Adipose tissue (tissue), 3 donors: ENCODE measurements at regions not wholly inside any gene's neighbourhood (a gene's known extent, or its start where the extent isn't known, plus 50 kb on each side); places are given as distances from the start of the nearest gene placed in this dataset.

Source experiments
- H3K27ac ChIP-seq: one replicate; pipeline ENCODE4 v1.5.1; 2013; ENCODE audit warnings: low read depth, low read length
- WGBS, 3 donors: extraction: QIAGEN DNeasy Blood & Tissue Kit; methylation state at CpG; one replicate each; pipeline ENCODE4 v1.1.7; 2013; 5-methylcytosine and 5-hydroxymethylcytosine counted together
- donor health status: healthy with polysubstance abuse.
- donor health status: Bipolar disorder and iron deficiency.
- donor health status: healthy.

DNA sequence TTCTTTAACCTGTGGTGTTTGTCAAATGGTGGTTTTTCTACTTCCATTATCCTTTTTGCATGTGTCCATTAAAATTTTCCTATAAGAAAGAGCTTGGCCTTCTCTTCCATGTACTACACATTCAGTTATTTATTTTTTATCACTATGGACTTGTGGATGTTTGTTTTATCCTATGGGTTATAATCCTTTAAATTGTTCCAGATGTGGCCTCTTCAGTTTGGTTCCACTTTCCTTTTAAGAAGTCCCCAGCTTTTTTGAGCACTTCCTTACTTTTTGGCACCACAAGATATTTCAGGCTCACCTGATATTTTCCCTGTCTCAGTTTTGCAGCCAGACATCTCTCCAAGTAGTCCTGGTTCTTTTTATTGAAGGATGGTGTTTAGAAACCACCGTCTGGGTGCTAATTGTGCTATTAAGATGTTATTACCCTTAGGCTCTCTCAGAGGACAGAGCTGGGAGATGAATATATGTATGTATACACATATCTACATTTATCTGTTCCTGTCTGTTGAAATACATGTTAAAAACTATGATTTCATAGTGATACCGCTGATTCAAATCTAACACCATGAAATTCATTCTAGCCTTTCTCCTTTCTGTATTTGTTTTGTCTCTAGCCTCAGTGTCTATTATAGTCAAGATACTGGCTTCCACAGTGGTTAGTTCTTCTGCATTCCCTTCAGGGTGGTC lies 408.5 kb upstream of the RGS6 start:
- no peak overlapping the region for H3K27ac ChIP-seq
- 81 to 94% (median 88%) methylated on average over 2 of the region's 2 CpGs for WGBS, 3 donors

DNA sequence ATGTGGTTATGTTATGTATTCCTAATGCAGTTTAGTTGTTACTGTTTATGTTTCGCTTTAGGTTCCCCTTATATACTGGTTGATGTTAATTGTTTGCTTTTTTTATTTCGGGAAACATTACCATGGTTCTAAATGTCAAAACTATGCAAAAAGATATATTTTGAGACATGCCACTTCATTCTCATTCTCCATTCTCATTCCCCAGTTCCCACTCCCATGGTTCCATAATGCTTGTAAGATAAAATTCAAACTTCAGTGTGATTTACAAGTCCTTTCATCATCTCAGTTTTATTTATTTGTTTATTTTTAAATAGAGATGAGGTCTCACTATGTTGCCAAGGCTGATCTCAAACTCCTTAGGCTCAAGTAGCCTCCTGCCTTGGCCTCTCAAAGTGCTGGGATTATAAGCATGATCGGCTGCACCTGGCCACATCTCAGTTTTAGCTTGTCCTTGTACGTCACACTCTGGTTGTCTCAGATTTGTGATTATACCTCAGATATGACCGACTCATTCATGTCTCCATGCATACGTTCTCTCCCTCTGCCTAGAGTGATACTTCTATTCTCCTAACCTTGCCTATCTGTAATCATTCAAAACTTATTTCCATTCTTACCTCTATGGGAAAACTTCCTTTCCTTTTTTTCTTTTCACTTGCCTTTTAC lies 407.8 kb upstream of the RGS6 start:
- no peak overlapping the region for H3K27ac ChIP-seq
- WGBS, 3 donors, result 83 to 97% (median 97%) methylated on average over 6 of the region's 6 CpGs

DNA sequence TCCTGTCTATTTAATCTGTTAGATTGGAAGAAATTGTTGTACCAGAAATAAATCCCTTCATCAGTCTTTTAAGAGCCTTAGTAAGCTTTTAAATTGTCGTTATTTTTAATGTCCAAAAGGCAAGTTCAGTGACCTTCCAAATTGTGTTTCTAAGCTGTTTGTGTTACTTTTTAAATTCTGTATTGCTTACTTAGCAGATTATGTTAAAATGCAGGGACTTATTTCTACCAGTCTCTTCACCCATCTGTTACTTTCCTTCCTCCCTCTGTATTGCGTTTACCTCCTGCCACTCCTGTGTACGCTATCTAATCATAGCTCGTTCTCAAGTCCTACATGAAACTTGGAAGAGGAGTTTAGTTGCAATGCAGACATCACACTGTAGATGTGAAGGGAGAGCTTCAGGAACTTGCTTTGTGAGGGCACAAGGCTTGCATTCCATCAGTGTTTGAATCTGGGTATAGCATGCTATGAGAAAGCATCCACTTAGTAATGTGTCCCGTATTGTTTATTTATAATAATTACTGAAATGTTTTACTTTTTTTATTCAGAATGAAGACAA lies 406.5 kb upstream of the RGS6 start:
- H3K27ac ChIP-seq, result no peak overlapping the region
- WGBS, 3 donors, result 62 to 87% (median 87%) methylated on average over 5 of the region's 5 CpGs

DNA sequence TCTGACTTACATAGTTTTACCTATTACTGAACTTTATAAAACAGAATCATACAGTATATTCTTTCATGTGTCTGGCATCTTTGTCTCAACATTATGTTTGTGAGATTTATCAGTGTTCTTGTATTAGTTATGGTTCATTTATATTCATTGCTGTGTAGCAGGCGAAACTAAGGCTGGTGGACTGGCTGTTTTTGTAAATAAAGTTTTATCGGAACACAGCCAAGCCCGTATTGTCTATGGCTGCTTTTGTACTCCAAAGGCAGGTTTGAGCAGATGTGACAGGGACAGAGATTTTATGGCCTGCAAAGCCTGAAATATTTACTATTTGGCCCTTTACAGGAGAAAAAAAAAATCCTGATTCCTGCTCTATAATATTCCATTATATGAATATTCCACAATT lies 405.8 kb upstream of the RGS6 start:
- WGBS, 3 donors, result 98 to 99% (median 98%) methylated on average over 3 of the region's 3 CpGs
- no peak overlapping the region for H3K27ac ChIP-seq

DNA sequence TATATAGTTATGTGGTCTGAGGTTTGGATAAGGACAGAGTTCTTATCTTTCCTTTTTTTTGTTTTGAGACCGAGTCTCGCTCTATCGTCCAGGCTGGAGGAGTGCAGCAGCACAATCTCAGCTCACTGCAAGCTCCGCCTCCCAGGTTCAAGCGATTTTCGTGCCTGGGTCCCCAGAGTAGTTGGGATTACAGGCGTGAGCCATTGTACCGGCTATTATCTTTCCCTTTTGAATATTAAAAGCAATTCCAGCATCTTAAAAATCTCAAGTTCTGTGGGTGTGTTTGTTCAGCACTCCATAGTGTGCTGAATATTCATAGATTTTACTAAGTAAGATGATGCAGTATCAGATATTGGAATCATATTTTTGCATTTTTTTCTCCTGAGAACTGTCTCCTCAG lies 404.4 kb upstream of the RGS6 start:
- H3K27ac ChIP-seq, result no peak overlapping the region
- WGBS, 3 donors, result 79 to 85% (median 82%) methylated on average over 8 of the region's 8 CpGs

DNA sequence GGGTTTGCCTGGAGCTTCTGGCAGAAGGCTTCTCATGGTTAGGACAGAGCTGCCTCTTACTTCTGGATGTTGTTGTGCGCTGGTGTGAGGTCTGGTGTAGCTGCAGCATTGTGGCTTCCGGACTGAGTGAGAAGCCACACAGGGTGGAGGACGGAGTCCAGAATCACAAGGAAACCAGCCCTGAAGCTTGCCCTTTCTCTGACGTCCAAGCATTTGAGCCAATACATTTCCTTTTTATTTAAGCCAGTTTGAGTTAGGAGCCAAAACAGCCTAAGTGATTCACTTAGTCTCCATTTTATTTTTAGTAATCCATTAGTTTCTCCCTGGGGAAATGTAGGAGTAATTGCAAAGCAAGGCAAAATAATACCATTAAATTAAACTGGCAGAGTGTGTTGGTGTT lies 402.4 kb upstream of the RGS6 start:
- no peak overlapping the region for H3K27ac ChIP-seq
- WGBS, 3 donors, result 31 to 82% (median 48%) methylated on average over 4 of the region's 4 CpGs

DNA sequence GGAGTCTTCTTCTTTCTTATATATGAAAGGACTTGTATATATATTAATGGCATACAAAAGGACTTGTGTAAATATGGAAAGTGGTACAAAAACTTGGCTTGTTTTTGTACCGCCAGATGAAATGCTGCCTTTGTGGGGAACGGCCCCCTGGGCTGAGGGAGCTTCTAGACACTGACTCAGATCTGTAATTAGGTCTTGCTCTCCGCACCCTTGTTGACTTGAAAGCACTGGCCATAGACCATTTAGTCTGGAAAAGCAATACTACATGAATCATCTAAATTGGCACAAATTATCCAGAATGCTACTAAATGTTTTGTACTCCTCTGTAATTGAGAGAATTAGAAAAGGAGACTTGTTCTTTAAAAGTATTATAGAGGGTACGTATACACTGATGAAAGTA lies 399.9 kb upstream of the RGS6 start:
- no peak overlapping the region for H3K27ac ChIP-seq
- 75 to 87% (median 79%) methylated on average over 4 of the region's 4 CpGs for WGBS, 3 donors

DNA sequence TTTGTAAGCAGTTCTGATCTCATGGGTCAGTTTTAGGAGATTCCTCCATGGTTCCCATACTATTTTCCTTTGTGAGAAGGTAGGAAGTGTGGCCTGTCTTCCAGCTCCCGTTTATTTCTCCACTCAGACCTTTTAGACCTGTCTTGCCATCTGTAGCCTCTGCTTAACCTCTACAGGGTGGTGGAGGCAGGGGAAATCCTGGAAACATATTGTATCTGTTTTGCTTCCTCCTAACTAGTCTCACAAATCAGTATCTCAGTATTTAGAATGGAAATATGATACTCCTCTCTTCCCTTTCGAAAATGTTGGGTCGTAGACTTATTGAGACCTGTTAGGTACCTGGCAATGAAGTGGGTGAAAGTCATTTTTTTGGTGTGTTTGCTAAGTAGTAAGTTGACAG lies 399.4 kb upstream of the RGS6 start:
- 69 to 89% (median 76%) methylated on average over 3 of the region's 3 CpGs for WGBS, 3 donors
- no peak overlapping the region for H3K27ac ChIP-seq

DNA sequence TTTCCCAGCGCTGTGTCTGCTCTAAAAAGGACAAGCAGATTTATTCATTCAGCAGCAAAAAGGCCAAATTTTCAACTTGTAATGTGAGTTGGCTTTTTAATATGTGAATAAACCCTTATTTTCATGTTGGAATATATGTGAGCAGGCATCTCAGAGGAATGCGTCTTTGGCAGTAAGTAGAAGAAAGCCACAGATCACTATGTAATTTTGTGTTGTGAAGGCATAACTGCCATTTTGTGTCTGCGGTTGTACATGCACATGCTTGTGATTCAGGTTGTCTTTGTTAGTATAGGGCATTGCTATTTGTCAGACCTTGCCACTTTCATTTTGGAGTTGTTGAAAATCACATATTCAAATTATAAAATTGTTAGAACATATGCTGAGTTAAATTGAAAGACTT lies 398.8 kb upstream of the RGS6 start:
- WGBS, 3 donors, result 95 to 99% (median 95%) methylated on average over 3 of the region's 3 CpGs
- H3K27ac ChIP-seq, result no peak overlapping the region

DNA sequence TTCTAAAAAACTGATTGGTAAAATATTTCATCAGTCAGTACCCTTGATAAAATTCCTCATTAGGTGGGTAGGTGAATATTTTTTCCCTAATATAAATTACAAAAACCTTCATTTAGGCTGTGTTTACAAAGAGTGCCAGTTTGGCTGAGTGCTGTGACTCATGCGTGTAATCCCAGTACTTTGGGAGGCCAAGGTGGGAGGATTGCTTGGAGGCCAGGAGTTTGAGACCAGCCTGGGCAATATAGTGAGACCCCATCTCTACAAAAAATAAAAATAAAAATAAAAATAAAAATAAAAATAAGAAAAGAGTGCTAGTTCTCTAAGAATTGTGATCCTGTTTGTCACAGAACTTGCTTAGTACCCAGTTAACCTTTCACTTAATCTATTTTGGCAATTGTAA lies 398.4 kb upstream of the RGS6 start:
- no peak overlapping the region for H3K27ac ChIP-seq
- WGBS, 3 donors, result 96 to 100% (median 97%) methylated on average over 1 of the region's 1 CpG

DNA sequence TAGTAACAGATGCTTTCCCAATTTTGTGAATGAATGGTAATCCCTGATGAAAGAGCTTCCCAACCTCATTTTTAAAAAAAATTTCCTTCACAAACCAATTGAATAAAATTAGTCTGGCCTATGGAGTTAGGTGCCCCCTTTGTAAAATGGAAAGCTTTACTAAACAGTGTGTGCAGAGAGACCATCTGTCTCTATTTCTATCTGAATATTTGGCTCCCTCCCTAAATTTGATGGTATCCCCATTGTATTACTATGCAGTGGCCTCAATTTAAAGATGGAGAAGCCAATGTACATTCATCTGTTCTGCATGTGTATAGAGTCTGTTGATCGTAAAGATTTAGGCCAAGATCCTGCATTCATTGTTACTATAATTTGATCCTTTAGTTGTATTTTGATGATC lies 397.7 kb upstream of the RGS6 start:
- 97 to 100% (median 99%) methylated on average over 1 of the region's 1 CpG for WGBS, 3 donors

DNA sequence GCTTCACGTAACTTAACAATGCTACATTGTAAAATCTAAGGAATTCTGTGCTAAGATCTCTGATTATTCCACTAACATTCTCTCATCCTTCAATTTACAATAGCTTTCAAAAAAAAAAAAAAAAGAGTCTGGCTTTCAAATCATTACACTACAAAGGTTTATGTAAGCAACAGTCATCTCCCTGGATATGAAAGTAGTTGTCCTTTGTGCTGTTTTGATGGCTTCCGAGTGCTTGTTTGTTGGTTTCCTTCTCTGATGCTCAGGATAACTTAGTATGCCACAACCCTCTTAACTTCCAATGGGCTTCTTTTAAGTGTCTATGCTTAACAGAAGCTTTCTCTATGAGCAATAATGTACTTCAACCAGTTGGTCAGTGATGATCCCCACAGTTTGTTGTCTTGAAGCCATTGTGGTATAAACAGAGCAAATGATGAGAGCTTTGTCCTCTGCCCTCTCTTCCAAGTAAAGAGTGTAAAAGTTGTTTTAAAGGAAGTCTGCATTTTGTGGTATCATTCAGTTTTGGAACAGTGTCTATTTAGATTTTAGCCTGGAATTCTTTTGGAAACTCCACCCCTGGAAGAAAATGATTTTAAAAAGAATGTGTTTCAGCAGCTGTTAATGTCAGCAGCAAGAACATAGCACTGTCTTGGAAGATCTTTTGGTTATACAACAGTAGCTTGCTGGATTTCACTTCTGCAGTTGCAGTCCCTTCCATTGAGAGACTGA lies 396.1 kb upstream of the RGS6 start:
- H3K27ac ChIP-seq, result no peak overlapping the region
- WGBS, 3 donors, result 79 to 86% (median 83%) methylated on average over 2 of the region's 2 CpGs

More for the DNA sequence above, 397.7 kb upstream of the RGS6 start:
- no peak overlapping the region for H3K27ac ChIP-seq

DNA sequence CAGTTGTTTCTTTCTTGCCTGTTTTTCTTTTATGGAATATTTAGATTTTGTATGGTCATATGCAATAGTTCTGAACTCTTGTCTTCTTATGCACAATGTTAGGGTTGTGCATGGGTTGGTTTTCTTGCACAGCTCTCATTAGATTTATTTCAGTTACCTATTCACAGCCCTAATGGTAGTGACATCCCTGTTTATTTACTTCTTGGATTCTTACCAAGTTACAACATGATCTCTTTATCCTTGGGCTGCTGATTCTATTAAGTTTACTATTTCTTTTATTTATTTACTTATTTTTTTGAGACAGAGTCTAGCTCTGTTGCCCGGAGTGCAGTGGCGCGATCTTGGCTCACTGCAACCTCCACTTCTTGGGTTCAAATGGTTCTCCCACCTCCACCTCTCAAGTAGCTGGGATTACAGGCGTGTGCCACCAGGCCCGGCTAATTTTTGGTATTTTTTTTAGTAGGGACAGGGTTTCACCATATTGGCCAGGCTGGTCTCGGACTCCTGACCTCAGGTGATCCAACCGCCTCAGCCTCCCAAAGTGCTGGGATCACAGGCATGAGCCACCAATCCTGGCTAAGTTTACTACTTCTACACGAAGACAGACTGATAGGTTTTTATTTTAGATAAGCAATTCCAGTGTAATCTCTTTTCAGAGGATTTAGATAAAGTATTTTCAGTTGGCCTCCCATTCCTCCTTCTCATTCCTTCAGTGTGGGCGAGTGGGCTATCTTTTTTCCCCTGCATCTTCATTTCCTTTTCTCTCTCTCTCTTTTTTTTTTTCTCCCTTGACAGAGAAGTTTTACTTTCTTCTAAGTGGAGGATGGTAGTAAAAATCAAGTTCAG lies 395.1 kb upstream of the RGS6 start:
- no peak overlapping the region for H3K27ac ChIP-seq
- WGBS, 3 donors, result 88 to 94% (median 92%) methylated on average over 9 of the region's 9 CpGs

DNA sequence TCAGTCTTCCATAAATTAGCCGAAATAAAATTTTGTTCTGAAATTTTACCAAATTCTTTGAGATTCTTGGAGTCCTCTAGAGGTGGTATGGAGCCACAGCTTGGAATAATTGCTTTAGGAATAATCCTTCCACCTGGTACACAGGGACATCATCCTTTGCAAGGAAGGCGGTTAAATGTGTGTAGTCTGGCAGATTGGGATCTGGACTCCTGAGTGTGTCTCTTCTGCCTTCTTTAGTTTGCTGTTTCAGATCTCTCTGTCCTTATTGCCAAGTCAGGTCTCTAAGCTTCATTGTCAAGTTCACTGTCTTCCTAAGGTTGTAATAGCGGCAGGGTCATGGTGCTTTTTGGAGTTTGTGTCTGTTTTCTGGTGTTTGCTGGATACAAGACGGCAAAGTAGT lies 393.9 kb upstream of the RGS6 start:
- no peak overlapping the region for H3K27ac ChIP-seq
- 85 to 96% (median 96%) methylated on average over 4 of the region's 4 CpGs for whole genome bisulfite sequencing, 3 donors

DNA sequence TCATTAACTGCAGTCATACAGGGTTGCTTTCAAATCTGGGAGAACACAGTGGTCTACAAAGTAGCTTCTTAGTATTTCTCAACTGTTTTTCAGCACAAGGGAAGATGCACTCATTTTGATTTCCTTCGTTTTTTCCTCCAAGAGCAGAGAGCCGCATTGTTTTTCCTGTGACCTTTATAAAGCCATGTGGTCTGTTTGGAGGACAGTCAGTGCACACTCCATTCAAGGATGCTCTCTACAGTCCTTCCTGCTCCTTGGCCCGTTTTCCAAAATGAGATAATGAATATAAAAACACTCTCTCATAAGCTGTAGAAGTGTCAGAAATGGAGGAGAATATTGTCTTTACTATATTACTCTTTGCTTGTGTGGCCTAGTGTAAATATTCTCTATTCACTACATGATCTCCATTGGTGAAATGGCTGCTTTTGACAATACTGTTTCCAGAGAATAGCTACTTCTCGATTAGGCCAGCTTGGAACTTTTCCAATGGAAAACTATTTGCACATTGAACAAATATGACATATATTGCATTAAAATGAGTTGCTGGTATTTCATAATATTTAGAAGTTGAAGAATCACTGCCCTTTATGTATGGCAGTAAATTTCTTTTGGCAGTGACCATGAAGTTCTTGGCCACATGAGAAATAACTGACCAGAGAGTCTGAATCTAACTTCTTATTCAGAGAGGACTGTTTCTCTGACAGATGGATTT lies 393.1 kb upstream of the RGS6 start:
- 40 to 51% (median 49%) methylated on average over 4 of the region's 4 CpGs for WGBS, 3 donors
- H3K27ac ChIP-seq, result no peak overlapping the region

DNA sequence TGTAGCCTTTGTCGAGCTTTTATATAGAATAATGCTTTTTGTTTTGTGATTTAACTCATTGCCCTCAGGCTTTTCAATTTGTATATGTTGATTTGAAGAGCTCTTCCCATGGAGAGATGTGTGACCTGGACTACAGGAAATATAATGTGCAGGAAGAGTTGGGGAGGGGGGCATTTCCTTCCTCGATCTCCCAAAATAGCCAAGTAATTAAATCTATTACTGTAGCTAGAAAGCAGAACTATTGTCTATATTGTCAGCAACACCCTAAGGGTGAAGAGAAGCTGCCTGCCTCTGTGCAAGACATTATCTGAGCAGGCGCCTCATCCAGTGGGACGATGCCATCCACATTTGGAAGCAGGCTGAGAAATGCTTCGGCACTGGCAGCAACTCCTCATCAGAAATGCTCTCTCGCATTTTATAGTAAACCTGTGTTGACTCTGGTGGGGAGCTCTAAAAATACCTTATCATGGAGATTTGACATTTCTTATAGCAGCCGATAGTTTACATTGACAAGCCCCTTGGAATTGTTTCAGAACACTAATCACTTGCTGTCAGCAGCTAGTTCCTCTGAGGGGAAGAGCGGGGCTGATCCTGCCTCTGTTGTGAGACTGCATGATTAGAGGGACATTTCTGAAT lies 392.5 kb upstream of the RGS6 start:
- H3K27ac ChIP-seq, result no peak overlapping the region
- WGBS, 3 donors, result 49 to 59% (median 50%) methylated on average over 8 of the region's 8 CpGs

DNA sequence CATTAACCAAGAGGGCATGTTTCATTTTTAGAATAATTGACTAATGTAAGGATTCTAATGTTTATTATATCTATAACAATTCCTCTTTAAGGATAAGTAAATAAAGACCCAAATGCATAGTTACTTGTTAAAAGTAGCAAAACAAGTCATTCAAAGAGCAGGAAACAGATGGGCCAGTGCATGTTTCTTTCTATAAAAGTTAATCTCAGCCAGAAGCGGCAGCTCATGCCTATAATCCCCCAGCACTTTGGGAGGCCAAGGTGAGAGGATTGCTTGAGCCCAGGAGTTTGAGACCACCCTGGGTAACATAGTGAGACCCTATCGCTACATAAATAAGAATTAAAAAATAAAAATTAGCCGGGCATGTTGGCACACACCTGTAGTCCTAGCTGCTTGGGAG lies 391.0 kb upstream of the RGS6 start:
- H3K27ac ChIP-seq, result no peak overlapping the region
- whole genome bisulfite sequencing, 3 donors, result 78 to 90% (median 89%) methylated on average over 3 of the region's 3 CpGs
